SIG-M5 (cell line): ENCODE measurements at regions not wholly inside any gene's neighbourhood (a gene's known extent, or its start where the extent isn't known, plus 50 kb on each side); places are given as distances from the start of the nearest gene placed in this dataset.

Source experiments
- DNase-seq: peaks from one replicate; lab custom pipeline; 2025; lab: John Stamatoyannopoulos, UW

DNA sequence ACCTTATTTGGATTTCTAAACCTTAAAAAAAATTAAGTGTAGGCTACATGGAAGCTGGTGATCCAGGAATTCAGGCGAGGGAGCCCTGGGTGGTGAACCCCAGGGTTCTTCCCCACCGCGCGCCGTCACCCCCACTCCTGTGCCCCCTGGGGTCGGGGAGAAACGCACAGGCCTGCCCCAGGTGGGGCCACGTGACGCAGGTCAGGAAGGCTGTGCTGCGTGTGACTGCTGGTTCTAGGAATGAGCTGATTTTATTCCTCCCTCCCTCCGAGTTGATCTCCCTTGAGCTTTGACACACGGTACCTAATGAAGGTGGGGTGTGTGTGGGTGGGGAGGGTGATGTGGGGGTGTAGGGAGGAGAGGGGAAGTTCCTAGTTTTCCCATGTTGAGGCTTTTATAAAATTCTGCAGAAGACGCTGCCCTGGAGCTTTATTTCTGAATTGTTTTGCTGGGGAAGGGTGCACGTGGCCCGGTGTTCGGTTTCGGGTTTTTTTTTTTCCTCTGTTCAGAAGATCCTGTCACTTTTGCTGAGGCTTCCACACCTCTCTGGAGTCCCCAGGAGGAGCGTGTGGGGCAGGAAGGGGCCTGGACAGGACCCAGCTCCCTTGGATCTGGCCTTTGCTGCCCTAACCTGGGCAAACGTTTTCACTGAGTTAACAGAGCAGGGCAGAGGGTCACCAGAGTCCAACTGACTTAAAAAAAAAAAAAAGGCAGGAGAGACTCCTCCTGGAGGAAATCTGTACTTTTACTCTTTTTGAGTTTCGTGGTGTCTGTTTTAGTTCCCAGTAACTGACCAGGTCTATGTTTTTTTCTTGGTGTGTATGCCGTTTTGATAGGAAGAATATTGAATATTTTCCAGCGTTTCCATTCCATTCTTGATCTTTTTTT lies 55.8 kb upstream of the GSE1 start:
- no peak for DNase-seq

DNA sequence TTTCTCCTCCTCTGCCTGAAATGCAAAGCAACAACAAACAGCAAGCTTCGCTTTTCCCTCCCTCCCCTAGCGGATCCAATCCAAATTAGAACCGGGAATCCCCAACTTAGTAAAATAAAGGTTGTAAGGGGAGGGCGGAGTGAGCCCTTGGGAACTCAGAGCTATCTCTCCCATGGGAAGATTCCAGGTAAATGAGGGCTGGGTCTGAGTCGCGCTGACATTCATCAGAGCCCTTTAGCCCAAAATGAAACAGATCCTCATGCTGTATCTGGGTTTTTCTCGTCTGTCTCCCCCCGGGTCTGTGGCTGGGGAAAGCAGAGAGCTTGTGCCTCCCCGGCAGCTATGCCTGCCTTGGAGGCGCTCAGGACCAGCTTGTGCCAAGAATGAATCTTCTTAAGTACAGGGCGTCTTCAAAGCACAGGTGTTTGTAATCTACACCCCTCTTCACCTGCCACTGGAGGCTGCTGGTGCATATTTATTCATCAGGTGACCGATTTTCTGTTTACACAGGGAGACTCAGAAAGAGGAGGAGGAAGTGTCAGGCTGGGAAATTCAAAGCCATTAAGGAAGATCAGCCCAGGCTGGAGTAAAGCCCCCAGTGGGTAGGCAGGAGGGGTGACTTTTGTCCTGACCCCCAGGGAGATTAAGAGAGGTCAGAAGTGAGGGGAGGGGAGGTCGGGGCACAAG lies 55.0 kb upstream of the GSE1 start:
- DNase-seq, result no peak

DNA sequence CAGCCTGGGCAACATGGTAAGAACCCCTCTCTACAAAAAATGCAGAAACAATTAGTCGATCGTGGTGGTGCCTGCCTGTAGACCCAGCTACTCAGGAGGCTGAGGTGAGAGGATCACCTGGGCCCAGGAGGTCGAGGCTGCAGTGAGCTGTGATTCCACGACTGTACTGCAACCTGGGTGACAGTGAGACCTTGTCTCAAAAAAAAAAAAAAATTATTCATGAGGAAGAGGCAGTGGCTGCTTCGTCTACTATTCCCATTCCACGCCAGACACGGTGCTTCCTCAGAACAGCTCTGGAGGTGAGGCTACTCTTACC lies 52.2 kb upstream of the GSE1 start:
- DNase-seq, result no peak

DNA sequence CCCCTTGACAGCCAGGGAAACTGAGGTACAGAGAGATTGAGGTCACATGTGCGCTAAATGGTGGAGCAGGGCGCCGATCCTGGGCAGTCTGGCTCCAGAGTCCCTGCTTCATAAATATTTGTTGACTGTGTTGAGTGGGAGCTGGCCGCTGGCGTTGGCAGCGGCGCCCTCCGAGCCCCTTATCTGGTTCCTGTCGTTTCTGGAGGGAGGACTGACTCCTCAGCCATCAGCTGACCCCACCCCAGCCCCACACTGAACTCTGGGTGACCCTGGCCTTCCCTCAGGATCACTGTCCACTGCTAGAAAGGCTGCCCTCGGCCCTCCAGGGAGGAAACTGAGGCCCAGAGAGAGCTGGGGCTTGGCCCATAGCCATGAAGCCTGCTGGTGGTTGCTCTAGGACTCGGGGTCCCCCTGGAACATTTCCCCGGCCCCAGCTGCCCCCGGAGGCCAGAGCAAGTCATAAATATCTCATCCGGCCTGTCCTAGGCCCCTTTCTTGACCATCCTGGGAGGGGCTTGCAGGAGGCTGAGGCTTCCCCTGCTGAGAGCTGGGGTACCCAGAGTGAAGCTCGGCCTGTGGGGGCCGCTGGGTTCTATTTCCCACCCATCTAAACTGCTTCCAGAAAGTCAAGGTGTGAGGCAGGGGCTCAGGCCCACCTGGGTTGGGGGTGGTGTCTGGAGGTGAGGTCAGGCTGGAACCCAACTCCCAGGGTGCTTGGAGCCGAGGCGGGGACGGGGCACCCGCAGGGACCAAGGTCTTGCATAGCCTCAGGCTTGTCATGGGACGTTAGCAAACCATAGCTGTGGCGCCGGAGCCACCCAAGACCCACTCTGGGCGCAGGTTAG lies 51.7 kb upstream of the GSE1 start:
- no peak for DNase-seq

GRCh38 chr16:85562093-85562786 lies 50.9 kb upstream of the GSE1 start:
- DNase-seq, result no peak

GRCh38 chr16:85563034-85563433 lies 50.1 kb upstream of the GSE1 start:
- no peak for DNase-seq
